Stimulated activated CD8-positive, alpha-beta memory T cell treated with anti-CD3 and anti-CD28 coated beads, Interleukin-7, amount 100 ng/mL, for 24 hours (primary cell): ENCODE measurements at regions not wholly inside any gene's neighbourhood (a gene's known extent, or its start where the extent isn't known, plus 50 kb on each side); places are given as distances from the start of the nearest gene placed in this dataset.

Experiments
- DNase-seq: peaks from one replicate; pipeline ENCODE4 v3.0.0-alpha.2; 2020; ENCODE audit warnings: low read depth

GRCh38 chr18:21997207-21998143 is 171.9 kb upstream of the GATA6 start:
- no peak for DNase-seq

- DNase-seq = no peak
Observed at GRCh38 chr18:21998486-21998885, 170.9 kb upstream of the GATA6 start.

GRCh38 chr18:22001912-22002487 is 167.4 kb upstream of the GATA6 start:
- no peak for DNase-seq

GRCh38 chr18:22005191-22005841 is 164.1 kb upstream of the GATA6 start:
- no peak for DNase-seq

GRCh38 chr18:22006458-22006857 is 162.9 kb upstream of the GATA6 start:
- no peak for DNase-seq

- DNase-seq = no peak
Observed at GRCh38 chr18:22009242-22009641, 160.1 kb upstream of the GATA6 start.

GRCh38 chr18:22013993-22014392 is 155.4 kb upstream of the GATA6 start:
- DNase-seq = no peak

- no peak for DNase-seq
Observed at GRCh38 chr18:22015156-22015555, 154.2 kb upstream of the GATA6 start.

GRCh38 chr18:22018366-22018765 is 151.0 kb upstream of the GATA6 start:
- no peak for DNase-seq

- DNase-seq = no peak
Observed at GRCh38 chr18:22019193-22019592, 150.2 kb upstream of the GATA6 start.

GRCh38 chr18:22020127-22020866 is 149.1 kb upstream of the GATA6 start:
- DNase-seq = no peak

GRCh38 chr18:22020867-22021370 is 148.5 kb upstream of the GATA6 start:
- no peak for DNase-seq

GRCh38 chr18:22021701-22022100 is 147.7 kb upstream of the GATA6 start:
- no peak for DNase-seq

GRCh38 chr18:22024924-22025323 is 144.5 kb upstream of the GATA6 start:
- no peak for DNase-seq

- no peak for DNase-seq
Observed at GRCh38 chr18:22026362-22026761, 143.0 kb upstream of the GATA6 start.

GRCh38 chr18:22026889-22027288 is 142.5 kb upstream of the GATA6 start:
- DNase-seq = no peak

GRCh38 chr18:22031611-22032010 is 137.8 kb upstream of the GATA6 start:
- DNase-seq = no peak

GRCh38 chr18:22032392-22032961 is 136.9 kb upstream of the GATA6 start:
- DNase-seq = no peak

- no peak for DNase-seq
Observed at GRCh38 chr18:22033085-22033484, 136.3 kb upstream of the GATA6 start.

GRCh38 chr18:22034276-22034675 is 135.1 kb upstream of the GATA6 start:
- no peak for DNase-seq

- DNase-seq = no peak
Observed at GRCh38 chr18:22040533-22040932, 128.9 kb upstream of the GATA6 start.

- DNase-seq = no peak
Observed at GRCh38 chr18:22043837-22044236, 125.6 kb upstream of the GATA6 start.
